ENCODE measurements at regions not wholly inside any gene's neighbourhood (a gene's known extent, or its start where the extent isn't known, plus 50 kb on each side); places are given as distances from the start of the nearest gene placed in this dataset.

GRCh38 chr13:100962585-100962984 is 288.0 kb upstream of the TMTC4 start:
- Histone ChIP-seq H3K4me2 (ENCODE audit: low read depth, low read length) (no peak overlapping the region), H3K27ac (ENCODE audit: extremely low read length, insufficient read depth, low read length) (no peak overlapping the region), H3K4me3 (replicated peaks in 1 of 3; ENCODE audit: insufficient read depth in 1 of 3, low read depth in 2 of 3, low read length in 3 of 3) (no peak overlapping the region), H3K79me2 (ENCODE audit: insufficient read depth, low read length) (no peaks in the 10 kb centered on the region), H3K36me3 (replicated peaks in 1 of 2; ENCODE audit: control insufficient read depth in 1 of 2, insufficient read depth in 2 of 2, low read length in 2 of 2) (no peaks in the 10 kb centered on the region), H3K4me1 (ENCODE audit: insufficient read depth, low read length) (no peaks in the 10 kb centered on the region), H3K9ac (ENCODE audit: insufficient read depth, low read depth, low read length) (no peak overlapping the region), H4K20me1 (ENCODE audit: insufficient read depth, low read length) (no peaks in the 10 kb centered on the region), H3K9me3 (ENCODE audit: low read length) (no peaks in the 10 kb centered on the region), H3K27me3 (ENCODE audit: control insufficient read depth in 1 of 2, insufficient read depth in 2 of 2, low read length in 2 of 2) (no peaks in the 10 kb centered on the region; a peak in 1 of 5 replicates), H2AFZ (ENCODE audit: low read length) (no peak overlapping the region)
- intact Hi-C loops (cut with micrococcal nuclease; ENCODE audit: unreplicated experiment) (no loop called here), in situ Hi-C loops (cut with HindIII; ENCODE audit: extremely low pct_ligation_motif_present, low pct_unique_long_range_greater_than_20kb) (no loop called here)
- WGBS (ENCODE audit: low lambda C conversion rate), result 0% methylated on average over 2 of the region's 2 CpGs
- no TSS peak for BruUV-seq (replicated peaks)
- POLR2A ChIA-PET, result no interaction called here
- no peak for DNase-seq (ENCODE audit: low spot score)
- ATAC-seq, result no peak
- TF ChIP-seq NCOA1 (CRISPR knock-in tag; IDR thresholded peaks at IDR 0.05) (no peak), CSRNP2 (CRISPR knock-in tag; conservative IDR thresholded peaks at IDR 0.05; ENCODE audit: low read depth) (no peak), MLXIP (CRISPR knock-in tag; IDR thresholded peaks at IDR 0.05; ENCODE audit: borderline replicate concordance) (no peak)
- no peak for FAIRE-seq
- CTCF ChIA-PET (ENCODE audit: low intra/inter-chr PET ratio, low total read pairs), result no interaction called here

- no peaks in the 10 kb centered on the region for H3K4me1 ChIP-seq (ENCODE audit: insufficient read depth, low read length)
- H3K4me2 ChIP-seq (ENCODE audit: low read depth, low read length), result no peak overlapping the region
- no peak overlapping the region for H2AFZ ChIP-seq (ENCODE audit: low read length)
- BruUV-seq (replicated peaks), result no TSS peak
- 35% methylated on average over 7 of the region's 7 CpGs for WGBS (ENCODE audit: low lambda C conversion rate)
- ChIA-PET POLR2A (no interaction called here), CTCF (ENCODE audit: low intra/inter-chr PET ratio, low total read pairs) (no interaction called here)
- H4K20me1 ChIP-seq (ENCODE audit: insufficient read depth, low read length), result no peaks in the 10 kb centered on the region
- in situ Hi-C loops (cut with HindIII; ENCODE audit: extremely low pct_ligation_motif_present, low pct_unique_long_range_greater_than_20kb), result no loop called here
- no peaks in the 10 kb centered on the region for H3K36me3 ChIP-seq (replicated peaks in 1 of 2; ENCODE audit: control insufficient read depth in 1 of 2, insufficient read depth in 2 of 2, low read length in 2 of 2)
- H3K27ac ChIP-seq (ENCODE audit: extremely low read length, insufficient read depth, low read length), result no peak overlapping the region
- no peaks in the 10 kb centered on the region for H3K79me2 ChIP-seq (ENCODE audit: insufficient read depth, low read length)
- TF ChIP-seq ZNF235 (CRISPR knock-in tag; IDR thresholded peaks at IDR 0.05; ENCODE audit: borderline replicate concordance), result no peak
- TF ChIP-seq ZNF20 (CRISPR knock-in tag; IDR thresholded peaks at IDR 0.05), result no peak
- no peak for TF ChIP-seq HIVEP1 (CRISPR knock-in tag; IDR thresholded peaks at IDR 0.05)
- no peak for TF ChIP-seq PBX2 (CRISPR knock-in tag; IDR thresholded peaks at IDR 0.05)
- TF ChIP-seq ZNF253 (CRISPR knock-in tag; IDR thresholded peaks at IDR 0.05; ENCODE audit: borderline replicate concordance), result no peak
- TF ChIP-seq HCFC1 (IDR thresholded peaks at IDR 0.05; ENCODE audit: low read depth, low read length), result no peak
- TF ChIP-seq ZNF234 (CRISPR knock-in tag; conservative IDR thresholded peaks at IDR 0.05), result no peak
- ATAC-seq (no peak), FAIRE-seq (no peak), DNase-seq (ENCODE audit: low spot score) (no peak)
- no peak overlapping the region for H3K9ac ChIP-seq (ENCODE audit: insufficient read depth, low read depth, low read length)
- peaks cover 0 to 2% of the 10 kb centered on the region in 2 experiments; a peak in 1 of 5 replicates for H3K27me3 ChIP-seq (ENCODE audit: control insufficient read depth in 1 of 2, insufficient read depth in 2 of 2, low read length in 2 of 2)
- no peaks in the 10 kb centered on the region for H3K9me3 ChIP-seq (ENCODE audit: low read length)
- intact Hi-C loops (cut with micrococcal nuclease; ENCODE audit: unreplicated experiment), result no loop called here
- H3K4me3 ChIP-seq (replicated peaks in 1 of 3; ENCODE audit: insufficient read depth in 1 of 3, low read depth in 2 of 3, low read length in 3 of 3), result no peak overlapping the region
These were observed 286.6 kb upstream of the TMTC4 start for GRCh38 chr13:100961186-100961585.
